Endometrium (tissue), 2 donors: ENCODE measurements at regions not wholly inside any gene's neighbourhood (a gene's known extent, or its start where the extent isn't known, plus 50 kb on each side); places are given as distances from the start of the nearest gene placed in this dataset.

Experiments
- FAIRE-seq: peaks from 2 replicates; lab custom pipeline; 2012; peaks lifted over from hg19 to GRCh38; lab: Jason Lieb, UNC
- donor health status: control.
- donor health status: control.

GRCh38 chr3:168511428-168512014 lies 415.8 kb upstream of the GOLIM4 start:
- no peak for FAIRE-seq

DNA sequence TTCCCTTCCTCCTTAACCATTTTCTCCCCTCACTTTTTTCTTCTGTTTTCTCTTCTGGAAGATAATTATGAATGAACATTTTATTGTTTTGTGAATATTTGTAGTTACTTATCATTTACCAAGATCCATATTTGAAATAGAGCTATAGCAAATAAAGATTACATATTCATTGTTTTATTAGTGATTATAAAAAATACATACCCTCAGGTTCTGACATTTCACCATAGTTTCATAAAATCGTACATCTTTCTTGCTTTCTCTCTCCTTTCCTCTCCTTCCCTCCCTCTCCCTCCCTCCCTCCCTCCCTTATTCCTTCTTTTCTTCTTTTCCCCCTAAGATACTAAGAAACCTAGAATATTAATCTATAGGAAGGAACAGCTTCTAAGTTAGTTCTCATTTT lies 410.9 kb upstream of the GOLIM4 start:
- no peak for FAIRE-seq

GRCh38 chr3:168501570-168501969 lies 405.8 kb upstream of the GOLIM4 start:
- FAIRE-seq = no peak

DNA sequence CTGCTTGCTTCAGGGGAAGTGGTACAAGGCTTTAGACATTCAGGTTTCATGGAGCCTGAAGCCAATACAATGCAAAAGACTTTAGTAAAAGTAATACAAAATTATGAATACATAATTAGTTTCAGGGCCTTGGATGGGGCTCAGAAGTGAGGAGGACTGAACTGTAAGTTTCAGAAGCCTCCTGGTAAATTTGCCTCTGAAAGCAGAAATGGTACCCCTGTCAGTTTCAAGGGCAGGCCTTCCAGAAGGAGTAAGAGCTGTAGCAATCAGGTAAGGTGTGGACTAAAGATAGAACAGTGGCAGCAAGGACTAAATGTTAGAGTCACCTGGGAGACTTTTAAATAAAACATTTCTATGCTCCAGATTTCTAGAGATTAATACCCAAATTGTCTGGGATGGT lies 402.5 kb upstream of the GOLIM4 start:
- FAIRE-seq = no peak

- FAIRE-seq = no peak
Measured at GRCh38 chr3:168497741-168498140, 402.0 kb upstream of the GOLIM4 start.

- FAIRE-seq = no peak
Measured at GRCh38 chr3:168497183-168497582, 401.5 kb upstream of the GOLIM4 start.

GRCh38 chr3:168495932-168496331 lies 400.2 kb upstream of the GOLIM4 start:
- no peak for FAIRE-seq

- no peak for FAIRE-seq
Measured at GRCh38 chr3:168495270-168495669, 399.5 kb upstream of the GOLIM4 start.

DNA sequence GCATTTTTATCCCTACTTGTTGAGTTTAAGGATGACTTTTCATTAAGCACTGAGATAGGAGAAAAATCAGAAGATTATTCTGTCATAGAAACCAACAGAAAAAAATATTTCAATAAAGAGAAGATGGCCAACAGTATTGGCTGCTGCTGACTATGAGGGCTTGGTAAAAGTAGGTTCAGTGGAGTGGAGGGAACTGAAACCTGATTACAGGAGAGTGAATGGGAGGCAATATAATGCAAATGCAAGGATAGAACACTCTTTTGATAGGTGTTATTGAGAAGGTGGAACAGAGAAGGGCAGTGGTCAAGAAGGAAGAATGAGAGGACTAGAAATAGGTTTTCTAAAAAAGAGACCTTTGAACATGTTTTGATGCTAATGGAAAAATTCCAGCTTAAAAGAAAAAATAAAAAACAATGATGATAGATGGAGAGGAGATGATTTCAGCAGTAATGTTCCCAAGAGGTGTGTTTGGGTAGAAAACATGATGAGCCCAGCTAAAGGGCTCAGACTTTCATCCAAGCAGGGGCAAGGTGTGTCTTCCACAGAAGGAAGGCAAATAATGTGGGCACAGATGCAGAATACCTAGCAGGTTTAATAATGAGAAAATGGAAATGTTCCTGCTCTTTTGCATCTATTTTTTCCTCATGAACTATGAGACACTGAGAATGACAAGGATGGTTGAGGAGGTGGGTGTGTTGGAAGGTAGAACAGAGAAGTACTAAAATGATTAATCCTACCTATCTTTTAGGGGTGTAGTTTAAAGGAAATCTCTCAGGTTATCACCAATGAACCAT lies 397.9 kb upstream of the GOLIM4 start:
- FAIRE-seq = no peak

- no peak for FAIRE-seq
Measured at GRCh38 chr3:168490981-168491380, 395.3 kb upstream of the GOLIM4 start.

- no peak for FAIRE-seq
Measured at GRCh38 chr3:168489301-168489700, 393.6 kb upstream of the GOLIM4 start.

DNA sequence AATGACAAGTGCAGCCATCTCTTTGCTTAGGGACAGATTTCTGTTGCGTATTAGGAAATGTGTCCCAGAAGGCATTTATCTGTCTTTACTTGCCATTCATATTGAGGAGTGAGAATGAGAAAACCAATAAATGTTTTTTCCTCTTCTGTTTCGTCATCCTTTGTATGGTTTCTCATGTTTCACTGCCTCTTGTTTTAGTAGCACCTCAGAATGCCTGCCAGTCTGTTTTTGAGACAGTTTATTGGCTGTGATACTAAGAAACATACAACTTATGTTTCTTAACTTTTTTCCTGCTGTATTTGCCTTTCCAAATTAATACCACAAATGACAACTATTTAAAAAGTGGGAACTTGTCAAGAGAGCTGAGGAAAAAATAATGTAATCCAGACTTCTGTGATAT lies 390.2 kb upstream of the GOLIM4 start:
- no peak for FAIRE-seq

DNA sequence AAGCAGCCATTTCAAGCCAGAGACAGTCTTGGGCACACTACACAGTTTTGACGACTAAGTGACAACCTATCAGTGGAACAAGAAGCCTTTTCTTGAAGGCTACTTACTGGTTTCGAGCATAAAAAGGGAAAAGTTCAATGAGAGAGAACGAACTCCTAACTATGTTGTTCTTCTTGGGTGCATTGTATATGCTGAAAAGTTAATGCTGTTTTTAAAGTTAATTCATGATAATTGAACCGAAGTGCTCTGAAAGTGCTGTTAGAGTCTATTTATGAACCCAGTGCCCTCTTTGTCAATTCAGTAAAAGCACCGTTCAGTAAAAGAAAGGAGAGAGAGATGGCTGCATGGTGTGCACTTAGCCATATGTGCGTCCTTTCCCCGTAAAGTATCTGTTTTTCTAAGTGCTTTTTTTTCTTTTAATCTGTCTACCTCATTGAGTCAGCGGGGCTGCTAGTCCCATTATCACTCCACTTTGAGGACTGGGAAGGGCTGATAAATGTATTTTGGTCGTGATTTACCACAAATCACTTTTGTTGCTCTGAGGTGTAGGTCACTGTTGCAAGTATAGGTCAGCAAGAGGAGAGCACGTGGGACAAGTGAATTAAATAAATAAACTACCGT lies 380.7 kb upstream of the GOLIM4 start:
- no peak for FAIRE-seq

GRCh38 chr3:168475704-168476103 lies 380.0 kb upstream of the GOLIM4 start:
- FAIRE-seq = no peak

DNA sequence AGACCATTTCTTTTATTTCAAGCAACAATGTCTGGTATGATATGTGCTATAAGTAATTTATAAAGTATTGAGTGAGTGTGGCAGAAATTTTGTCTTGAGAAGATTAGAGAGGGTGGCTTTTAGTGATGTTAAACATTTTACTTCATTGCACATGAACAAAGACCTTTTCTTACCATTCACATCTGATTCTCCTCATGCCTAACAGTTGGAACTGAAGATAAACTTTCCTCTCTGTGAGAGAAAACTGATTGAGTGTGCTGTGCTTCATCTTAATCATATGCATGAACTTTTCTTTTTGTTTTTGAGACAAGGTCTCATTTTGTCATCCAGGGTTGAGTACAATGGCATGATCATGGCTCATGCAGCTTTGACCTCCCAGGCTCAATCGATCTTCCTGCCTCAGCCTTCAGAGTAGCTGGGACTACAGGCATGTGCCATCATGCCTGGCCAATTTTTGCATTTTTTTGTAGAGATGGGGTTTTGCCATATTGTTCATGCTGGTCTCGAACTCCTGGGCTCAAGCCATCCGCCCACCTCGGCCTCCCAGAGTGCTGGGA lies 377.7 kb upstream of the GOLIM4 start:
- FAIRE-seq = no peak

DNA sequence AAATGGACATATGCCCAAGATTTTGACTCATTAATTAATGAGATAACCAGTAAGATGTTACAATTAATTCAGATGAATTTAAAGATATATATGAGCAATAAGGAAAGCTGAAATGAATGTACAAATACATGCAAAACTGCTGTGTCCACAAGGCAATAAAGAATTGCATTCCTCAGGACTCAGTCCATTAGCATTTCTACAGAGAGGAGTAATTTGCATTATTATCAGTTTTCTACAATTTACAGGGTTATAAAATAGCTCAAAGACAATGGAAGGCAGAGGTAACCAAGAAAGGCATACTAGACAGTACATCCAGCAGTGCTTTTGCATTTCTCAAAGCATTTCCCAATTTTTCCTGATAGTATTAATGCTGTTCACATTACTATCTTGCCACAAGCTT lies 377.1 kb upstream of the GOLIM4 start:
- FAIRE-seq = no peak

DNA sequence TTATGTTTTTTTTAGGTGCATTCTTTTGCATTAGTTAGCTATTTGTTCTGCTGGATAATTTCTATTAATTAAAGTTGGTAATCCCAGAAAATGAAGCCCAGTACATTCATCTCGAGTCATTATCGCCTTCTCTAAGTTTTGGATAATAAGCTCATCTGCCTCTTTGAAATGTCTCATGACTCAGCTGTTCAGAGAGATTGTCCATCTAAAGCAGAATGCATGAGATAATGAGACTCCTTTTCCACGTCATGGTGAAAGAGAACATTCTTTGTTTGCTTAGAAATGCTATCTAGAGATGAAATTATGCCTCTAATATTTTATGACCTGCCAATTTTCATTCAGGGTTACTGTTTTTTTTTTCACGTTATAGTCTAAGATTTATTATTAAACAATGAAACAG lies 374.7 kb upstream of the GOLIM4 start:
- no peak for FAIRE-seq

DNA sequence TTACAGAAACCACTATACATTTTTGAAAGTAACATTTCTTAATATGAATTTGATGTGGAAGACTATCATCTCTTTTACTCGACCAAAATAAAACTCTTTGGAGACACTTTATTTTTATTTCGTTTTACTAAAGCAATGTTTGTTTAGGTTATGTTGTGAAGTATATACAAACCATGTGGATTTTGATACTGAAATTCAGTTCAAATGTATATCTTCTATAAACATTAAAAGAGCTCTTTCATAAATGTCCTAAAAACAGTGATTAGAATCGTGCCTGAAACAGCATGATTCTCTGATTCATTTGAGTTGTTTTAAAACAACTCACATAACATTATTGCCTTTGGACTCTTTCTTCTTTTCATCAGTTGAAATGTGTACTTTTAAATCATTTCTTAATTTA lies 373.7 kb upstream of the GOLIM4 start:
- FAIRE-seq = no peak

DNA sequence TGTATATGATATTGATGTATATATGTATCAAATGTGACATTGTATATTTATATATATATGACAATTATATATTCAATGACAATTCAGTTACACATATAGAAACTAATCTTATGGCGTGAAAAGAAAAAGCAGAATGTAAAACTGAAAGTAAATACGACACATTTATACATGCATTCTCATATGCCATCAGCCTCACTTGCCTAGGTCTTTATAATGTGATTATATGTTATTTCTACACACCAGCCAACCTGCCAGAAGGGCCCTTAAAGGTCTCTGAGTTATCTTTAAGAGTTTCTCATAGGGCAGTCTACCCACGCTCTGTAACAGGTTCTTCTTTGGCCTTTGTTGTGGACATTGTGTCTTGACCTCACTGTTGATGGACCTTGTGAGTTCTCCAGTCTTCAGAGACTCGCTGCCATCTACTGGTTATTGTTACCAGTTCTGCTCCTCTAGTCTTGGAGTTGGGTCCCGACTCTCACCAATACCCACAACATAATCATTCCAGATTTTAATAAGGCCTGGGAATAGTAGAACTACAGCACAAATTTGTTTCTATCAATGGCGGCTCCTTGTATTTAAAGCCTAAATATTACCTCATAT lies 371.5 kb upstream of the GOLIM4 start:
- FAIRE-seq = no peak

DNA sequence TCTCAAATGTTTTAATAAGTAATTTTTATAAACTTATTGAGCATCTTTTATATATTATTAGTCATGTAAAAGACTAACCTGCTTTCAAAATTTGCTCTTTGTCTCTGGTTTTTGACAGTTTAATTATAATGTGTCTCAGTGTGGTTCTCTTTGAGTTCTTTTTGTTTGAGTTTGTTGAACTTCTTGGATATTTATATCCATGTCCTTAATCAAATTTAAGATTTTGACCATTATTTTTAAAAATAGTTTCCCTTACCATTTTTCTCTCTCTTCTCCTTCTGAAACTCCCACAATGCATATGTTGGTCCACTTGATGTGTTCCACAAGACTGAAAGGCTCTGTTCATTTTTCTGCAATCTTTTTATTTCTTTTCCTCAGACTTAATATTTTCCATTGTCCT lies 366.1 kb upstream of the GOLIM4 start:
- no peak for FAIRE-seq

- no peak for FAIRE-seq
Measured at GRCh38 chr3:168459226-168459784, 363.6 kb upstream of the GOLIM4 start.

DNA sequence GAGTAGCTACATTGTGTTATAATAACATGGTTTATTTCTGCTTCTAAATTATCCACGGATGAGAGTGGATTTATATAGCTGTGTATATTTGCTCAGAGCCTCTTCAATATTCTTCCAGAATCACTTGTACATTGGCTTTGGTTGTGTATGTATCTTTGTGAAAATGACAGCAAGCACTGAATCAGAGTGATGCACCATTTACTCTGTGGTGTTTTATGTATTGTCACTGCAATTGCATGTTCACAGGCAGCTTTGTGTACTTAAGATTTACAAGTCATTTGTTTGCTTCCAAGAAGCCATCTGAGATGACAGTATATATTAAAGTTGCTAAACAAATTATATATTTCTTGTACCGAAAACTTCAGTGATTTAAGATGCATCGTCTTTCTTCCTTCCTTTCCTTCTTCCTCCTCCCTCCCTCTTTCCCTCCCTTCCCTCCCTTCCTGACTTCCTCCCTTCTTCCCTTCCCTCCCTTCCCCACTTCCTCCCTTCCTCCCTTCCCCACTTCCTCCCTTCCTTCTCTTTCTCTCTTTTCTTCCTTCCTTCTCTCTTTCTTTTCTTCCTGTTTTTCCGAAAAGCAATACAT lies 362.3 kb upstream of the GOLIM4 start:
- FAIRE-seq = no peak
